ENCODE measurements at regions not wholly inside any gene's neighbourhood (a gene's known extent, or its start where the extent isn't known, plus 50 kb on each side); places are given as distances from the start of the nearest gene placed in this dataset.

GRCh38 chr4:187098429-187098828 lies 374.8 kb upstream of the FAT1 start:
- no peak for DNase-seq (ENCODE audit: low spot score)
- H4K20me1 ChIP-seq (ENCODE audit: insufficient read depth, poor library complexity, severe bottlenecking), result no peaks in the 10 kb centered on the region
- no peaks in the 10 kb centered on the region for H3K9me2 ChIP-seq (replicated peaks; ENCODE audit: insufficient read depth)
- WGBS (ENCODE audit: low lambda C conversion rate, missing lambda C conversion rate), result 45% methylated on average over 2 of the region's 2 CpGs
- no peaks in the 10 kb centered on the region for H3K79me2 ChIP-seq
- no peak overlapping the region for H3K4me3 ChIP-seq
- H3K27ac ChIP-seq, result no peak overlapping the region
- TF ChIP-seq EZH2 (IDR thresholded peaks at IDR 0.05; ENCODE audit: borderline replicate concordance), result no peak
- TF ChIP-seq CTCF (IDR thresholded peaks at IDR 0.05; ENCODE audit: poor library complexity), result no peak
- no peak for TF ChIP-seq EZH2phosphoT487 (IDR thresholded peaks at IDR 0.05; ENCODE audit: low read depth, severe bottlenecking, unreplicated experiment)
- no peak overlapping the region for H3K4me2 ChIP-seq
- no peaks in the 10 kb centered on the region for H3K36me3 ChIP-seq (replicated peaks; ENCODE audit: insufficient read depth, low read depth)
- no peaks in the 10 kb centered on the region for H3K27me3 ChIP-seq
- no peaks in the 10 kb centered on the region for H3K4me1 ChIP-seq (ENCODE audit: insufficient read depth)
- H3K9me3 ChIP-seq (ENCODE audit: low read depth), result no peaks in the 10 kb centered on the region
- no peak overlapping the region for H2AFZ ChIP-seq

- H2AFZ ChIP-seq, result no peak overlapping the region
- no peak overlapping the region for H3K4me2 ChIP-seq
- no peak overlapping the region for H3K4me3 ChIP-seq
- H3K9me2 ChIP-seq (replicated peaks; ENCODE audit: insufficient read depth), result no peaks in the 10 kb centered on the region
- H3K27me3 ChIP-seq, result no peaks in the 10 kb centered on the region
- no peaks in the 10 kb centered on the region for H4K20me1 ChIP-seq (ENCODE audit: insufficient read depth, poor library complexity, severe bottlenecking)
- no peaks in the 10 kb centered on the region for H3K36me3 ChIP-seq (replicated peaks; ENCODE audit: insufficient read depth, low read depth)
- no peaks in the 10 kb centered on the region for H3K4me1 ChIP-seq (ENCODE audit: insufficient read depth)
- DNase-seq (ENCODE audit: low spot score), result no peak
- no peaks in the 10 kb centered on the region for H3K79me2 ChIP-seq
- WGBS (ENCODE audit: low lambda C conversion rate, missing lambda C conversion rate), result 91% methylated on average over 4 of the region's 4 CpGs
- H3K9me3 ChIP-seq (ENCODE audit: low read depth), result no peaks in the 10 kb centered on the region
- no peak for TF ChIP-seq EZH2 (IDR thresholded peaks at IDR 0.05; ENCODE audit: borderline replicate concordance)
- no peak for TF ChIP-seq CTCF (IDR thresholded peaks at IDR 0.05; ENCODE audit: poor library complexity)
- TF ChIP-seq EZH2phosphoT487 (IDR thresholded peaks at IDR 0.05; ENCODE audit: low read depth, severe bottlenecking, unreplicated experiment), result no peak
- H3K27ac ChIP-seq, result no peak overlapping the region
Measured at GRCh38 chr4:187103351-187103750, 379.7 kb upstream of the FAT1 start.

GRCh38 chr4:187108845-187109244 lies 385.2 kb upstream of the FAT1 start:
- no peak overlapping the region for H3K4me3 ChIP-seq
- H3K79me2 ChIP-seq, result no peaks in the 10 kb centered on the region
- H4K20me1 ChIP-seq (ENCODE audit: insufficient read depth, poor library complexity, severe bottlenecking), result no peaks in the 10 kb centered on the region
- H3K9me3 ChIP-seq (ENCODE audit: low read depth), result no peaks in the 10 kb centered on the region
- H2AFZ ChIP-seq, result no peak overlapping the region
- H3K9me2 ChIP-seq (replicated peaks; ENCODE audit: insufficient read depth), result no peaks in the 10 kb centered on the region
- TF ChIP-seq EZH2 (IDR thresholded peaks at IDR 0.05; ENCODE audit: borderline replicate concordance), result no peak
- TF ChIP-seq EZH2phosphoT487 (IDR thresholded peaks at IDR 0.05; ENCODE audit: low read depth, severe bottlenecking, unreplicated experiment), result no peak
- no peak for TF ChIP-seq CTCF (IDR thresholded peaks at IDR 0.05; ENCODE audit: poor library complexity)
- H3K27me3 ChIP-seq, result no peaks in the 10 kb centered on the region
- H3K4me2 ChIP-seq, result no peak overlapping the region
- no peaks in the 10 kb centered on the region for H3K4me1 ChIP-seq (ENCODE audit: insufficient read depth)
- H3K36me3 ChIP-seq (replicated peaks; ENCODE audit: insufficient read depth, low read depth), result no peaks in the 10 kb centered on the region
- DNase-seq (ENCODE audit: low spot score), result no peak
- no peak overlapping the region for H3K27ac ChIP-seq
- 88% methylated on average over 3 of the region's 3 CpGs for WGBS (ENCODE audit: low lambda C conversion rate, missing lambda C conversion rate)

GRCh38 chr4:187109636-187110035 lies 386.0 kb upstream of the FAT1 start:
- no peak for DNase-seq (ENCODE audit: low spot score)
- Histone ChIP-seq H2AFZ (no peak overlapping the region), H3K4me1 (ENCODE audit: insufficient read depth) (no peaks in the 10 kb centered on the region), H3K27me3 (no peaks in the 10 kb centered on the region), H3K36me3 (replicated peaks; ENCODE audit: insufficient read depth, low read depth) (no peaks in the 10 kb centered on the region), H3K4me2 (no peak overlapping the region), H3K27ac (no peak overlapping the region), H3K4me3 (no peak overlapping the region), H4K20me1 (ENCODE audit: insufficient read depth, poor library complexity, severe bottlenecking) (no peaks in the 10 kb centered on the region), H3K9me2 (replicated peaks; ENCODE audit: insufficient read depth) (no peaks in the 10 kb centered on the region), H3K9me3 (ENCODE audit: low read depth) (no peaks in the 10 kb centered on the region), H3K79me2 (no peaks in the 10 kb centered on the region)
- TF ChIP-seq CTCF (IDR thresholded peaks at IDR 0.05; ENCODE audit: poor library complexity), result no peak
- TF ChIP-seq EZH2phosphoT487 (IDR thresholded peaks at IDR 0.05; ENCODE audit: low read depth, severe bottlenecking, unreplicated experiment), result no peak
- TF ChIP-seq EZH2 (IDR thresholded peaks at IDR 0.05; ENCODE audit: borderline replicate concordance), result no peak
- 89% methylated on average over 7 of the region's 7 CpGs for WGBS (ENCODE audit: low lambda C conversion rate, missing lambda C conversion rate)

Measured in hepatocyte (in vitro differentiated cells).